Fibroblast of villous mesenchyme (primary cell): ENCODE measurements at regions not wholly inside any gene's neighbourhood (a gene's known extent, or its start where the extent isn't known, plus 50 kb on each side); places are given as distances from the start of the nearest gene placed in this dataset.
"Not testable (repeated sequence)": the region's sequence is repeated elsewhere in the genome, so short reads cannot be mapped to it uniquely, and the experiment has no call there.

Source experiments
- DNase-seq: peaks from one replicate; pipeline ENCODE4 v3.0.0-alpha.2; 2010; ENCODE audit warnings: low read depth
- H3K4me3 ChIP-seq: 2 replicates; pipeline ENCODE4 v1.5.1; 2011; ENCODE audit warnings: low read depth, mild to moderate bottlenecking, low read length
- CTCF ChIP-seq: IDR thresholded peaks from 2 replicates; pipeline ENCODE4 v1.5.1; 2012; ENCODE audit warnings: low read depth, mild to moderate bottlenecking, low read length; ENCODE audit not compliant: insufficient read depth

DNA sequence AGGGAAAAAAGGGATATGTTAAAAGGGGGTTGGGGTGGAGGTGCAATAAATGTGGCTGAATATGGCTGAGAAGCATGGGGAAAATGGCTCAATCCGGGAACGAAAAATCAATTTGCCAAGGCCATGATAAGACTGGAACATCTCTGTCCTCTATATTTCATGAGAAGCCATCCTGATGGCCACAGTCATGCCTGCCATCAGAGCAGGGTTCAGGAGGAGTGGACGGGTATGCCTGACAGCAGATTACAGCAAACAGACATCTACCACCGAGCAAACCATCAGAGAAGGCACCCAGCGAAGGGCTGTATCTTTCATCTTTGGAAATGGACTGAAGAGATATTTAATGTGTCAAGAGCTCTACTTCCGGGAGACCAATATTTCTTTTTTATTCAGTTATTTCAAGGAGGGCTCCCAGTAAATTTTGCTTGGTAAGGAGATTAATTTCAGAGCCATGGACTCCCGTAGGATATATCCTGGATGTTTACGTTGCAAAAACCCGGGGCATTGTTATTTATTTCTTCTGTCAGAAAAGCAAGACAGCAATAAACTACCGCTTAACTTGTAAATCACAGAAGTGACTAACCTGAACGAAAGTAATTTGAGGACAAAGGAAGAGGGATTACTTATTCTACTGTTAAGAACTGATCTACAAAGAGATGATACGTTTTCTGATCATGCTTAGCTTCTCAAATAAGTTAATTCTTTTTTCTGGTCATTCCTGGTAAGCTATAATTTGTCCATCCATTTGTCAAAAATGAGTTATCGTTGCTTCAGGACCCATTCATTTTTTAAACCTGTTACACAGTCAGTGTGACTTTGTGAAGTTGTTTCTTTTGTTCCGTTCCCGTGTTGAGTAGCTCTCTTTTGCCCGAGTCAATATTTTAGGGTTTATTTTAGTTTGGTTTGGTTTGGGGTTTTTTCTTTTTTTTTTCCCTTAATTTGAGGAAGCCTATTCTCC is 80.6 kb upstream of the CHD2 start:
- peak; percentile 46 for DNase-seq
- H3K4me3 ChIP-seq, result peak overlapping the region; percentile 32
- TF ChIP-seq CTCF, result no peak

GRCh38 chr15:92820236-92821021 is 79.7 kb upstream of the CHD2 start:
- TF ChIP-seq CTCF, result no peak
- H3K4me3 ChIP-seq, result peak overlapping the region; percentile 51
- DNase-seq, result peak; percentile 94

GRCh38 chr15:92821491-92822116 is 78.5 kb upstream of the CHD2 start:
- no peak for DNase-seq
- H3K4me3 ChIP-seq, result no peak overlapping the region
- TF ChIP-seq CTCF, result no peak

DNA sequence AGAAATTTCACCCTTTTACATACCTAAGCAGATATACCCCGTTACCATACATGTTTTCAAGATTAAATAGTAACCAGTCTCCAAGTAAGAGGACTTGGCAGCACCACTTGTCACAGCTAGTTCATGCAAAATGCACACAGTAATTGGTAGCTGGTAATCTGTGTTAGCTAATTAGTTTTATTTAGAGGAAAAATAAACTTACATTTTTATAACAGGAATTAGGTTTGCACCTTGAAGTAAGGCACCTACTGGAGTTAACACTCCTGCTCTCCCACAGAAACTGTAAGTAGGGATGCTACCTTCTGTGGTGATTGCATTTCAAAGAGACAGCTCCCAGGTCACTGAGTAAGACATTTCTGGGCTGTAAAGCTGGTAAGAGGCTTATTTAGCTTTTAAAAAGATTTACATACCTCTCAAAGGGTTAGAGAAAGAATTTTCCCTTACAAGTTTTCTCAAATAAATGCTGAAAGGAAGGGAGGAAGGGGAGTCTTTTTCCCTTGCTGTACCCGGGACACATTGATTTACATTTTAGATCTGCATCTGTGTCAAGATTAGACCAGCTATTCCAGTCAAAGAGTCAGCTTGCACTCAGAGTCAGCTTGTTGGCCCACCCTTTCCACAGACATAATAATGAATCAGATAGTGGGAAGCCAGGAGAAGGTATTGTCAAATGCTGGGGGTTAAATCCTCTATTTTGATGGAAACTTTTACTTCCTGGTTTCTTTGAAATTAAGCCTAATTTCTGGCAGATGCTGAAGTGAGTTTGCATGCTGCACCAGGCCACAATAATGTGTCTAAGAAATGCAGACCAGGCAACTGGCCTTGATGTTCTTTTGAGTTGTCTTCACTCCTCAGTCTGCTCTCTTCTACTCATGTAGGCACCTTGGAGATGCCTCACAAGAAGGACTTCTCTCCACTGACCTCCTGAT is 77.6 kb upstream of the CHD2 start:
- no peak for DNase-seq
- TF ChIP-seq CTCF, result no peak
- H3K4me3 ChIP-seq, result no peak overlapping the region

GRCh38 chr15:92825985-92826384 is 74.1 kb upstream of the CHD2 start:
- DNase-seq, result no peak
- no peak for TF ChIP-seq CTCF
- H3K4me3 ChIP-seq, result no peak overlapping the region

DNA sequence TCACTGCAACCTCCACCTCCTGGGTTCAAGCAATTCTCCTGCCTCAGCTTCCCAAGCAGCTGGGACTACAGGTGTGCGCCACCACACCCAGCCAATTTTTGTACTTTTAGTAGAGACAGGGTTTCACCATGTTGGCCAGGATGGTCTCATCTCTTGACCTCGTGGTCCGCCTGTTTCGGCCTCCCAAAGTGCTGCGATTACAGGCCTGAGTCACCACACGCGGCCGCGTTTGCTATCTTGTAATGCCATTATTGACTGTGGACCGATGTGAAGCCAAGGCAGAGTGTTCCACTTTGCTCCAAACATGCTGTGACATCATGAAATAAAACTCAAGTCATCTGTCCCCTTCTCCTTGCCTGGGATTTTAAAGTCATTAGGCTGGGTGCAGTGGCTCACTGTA is 72.1 kb upstream of the CHD2 start:
- not testable (repeated sequence) for DNase-seq, H3K4me3 ChIP-seq
